Motor neuron (in vitro differentiated cells): ENCODE measurements at regions not wholly inside any gene's neighbourhood (a gene's known extent, or its start where the extent isn't known, plus 50 kb on each side); places are given as distances from the start of the nearest gene placed in this dataset.

ENCODE experiments used
- ATAC-seq, 8 experiments: fragments of 200-7000 bp; cut with Tn5 transposase; replicated peaks in 6 of 8; 2 replicates each; pipeline ENCODE4 v1.8.0; 2021; ENCODE audit warnings: mild to moderate bottlenecking in 8 of 8, moderate library complexity in 8 of 8
- H3K27ac ChIP-seq, 2 donors: fragments of 250-450 bp; sonication (Bioruptor Pico); 2 replicates each; pipeline ENCODE4 v1.9.0; 2021; ENCODE audit warnings: antibody characterized with exemption in 2 of 2, mild to moderate bottlenecking in 2 of 2, moderate library complexity in 1 of 2
- H3K4me1 ChIP-seq, 2 donors: fragments of 250-450 bp; sonication (Bioruptor Pico); replicated peaks in 1 of 2; 2 replicates each; pipeline ENCODE4 v1.6.1; 2021; ENCODE audit warnings: antibody characterized with exemption in 2 of 2, mild to moderate bottlenecking in 2 of 2, moderate library complexity in 1 of 2
- H3K4me3 ChIP-seq, 5 donors: fragments of 250-450 bp; sonication (Bioruptor Pico); 2 replicates each; pipeline ENCODE4 v1.9.0; 2021; ENCODE audit warnings: antibody characterized with exemption in 5 of 5, mild to moderate bottlenecking in 5 of 5, moderate library complexity in 4 of 5
- WGBS, 10 experiments: fragments of 450-650 bp; shearing (Covaris generic); methylation state at CpG; one replicate each; pipeline ENCODE4 v1.0.0; 2022; 5-methylcytosine and 5-hydroxymethylcytosine counted together
- in situ Hi-C, 9 experiments: fragments of 400-800 bp; cut with MboI; loops; one replicate each; pipeline ENCODE4 v1.15.0; 2021; ENCODE audit warnings: low sequenced_read_pairs in 9 of 9, low pct_unique_long_range_greater_than_20kb in 2 of 9; ENCODE audit not compliant: unreplicated experiment in 9 of 9

DNA sequence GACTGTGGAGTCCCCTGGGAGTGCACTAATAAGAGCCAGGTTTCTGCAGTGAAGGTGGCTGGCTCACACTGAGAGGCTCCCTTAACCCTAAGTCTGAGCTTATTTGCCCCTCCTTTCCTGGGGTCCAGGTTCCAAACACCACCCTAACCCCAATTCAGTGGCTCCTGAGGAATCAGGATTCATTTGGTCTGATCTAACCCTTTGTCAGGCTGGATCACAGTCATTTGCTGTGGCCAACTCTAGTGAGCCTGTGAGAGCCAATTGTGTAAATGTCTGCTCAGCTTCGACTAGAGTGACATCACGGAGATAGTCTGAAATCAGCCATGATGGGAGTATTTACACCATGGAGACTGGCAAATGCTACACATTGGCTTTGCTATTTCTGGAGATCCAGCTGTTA lies 73.7 kb upstream of the ACAN start:
- H3K27ac ChIP-seq, result no peak overlapping the region
- no peaks in the 10 kb centered on the region for H3K4me1 ChIP-seq
- ATAC-seq, result no peak
- WGBS, 10 experiments, result 43 to 80% (median 64%) methylated on average over 1 to 2 of the region's 2 CpGs; no CpG with 5 or more reads in 5 of the 10 experiments
- H3K4me3 ChIP-seq, result no peak overlapping the region
- in situ Hi-C loops, result no loop called here

DNA sequence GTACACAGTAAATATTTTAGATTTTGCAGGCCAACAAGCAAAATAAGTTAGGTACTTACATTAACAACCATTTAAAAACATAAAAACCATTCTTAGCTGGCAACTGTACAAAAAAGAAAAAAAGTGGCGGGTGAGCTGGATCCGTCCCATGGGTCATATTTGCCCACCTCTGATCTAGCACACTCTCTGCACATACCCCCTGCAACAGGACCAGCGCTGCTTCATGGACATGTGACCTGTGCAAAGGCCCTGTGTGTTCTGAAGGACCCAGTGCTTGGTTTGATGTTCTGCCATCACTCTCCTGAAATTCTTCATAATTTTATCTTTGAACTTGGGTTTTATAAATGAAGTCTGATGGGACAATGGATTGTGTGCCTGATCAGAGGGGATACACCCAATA lies 72.5 kb upstream of the ACAN start:
- no peak overlapping the region for H3K27ac ChIP-seq
- ATAC-seq, result no peak
- H3K4me1 ChIP-seq, result no peaks in the 10 kb centered on the region
- H3K4me3 ChIP-seq, result no peak overlapping the region
- 10 to 100% (median 80%) methylated on average over 2 to 3 of the region's 3 CpGs; no CpG with 5 or more reads in 4 of the 10 experiments for WGBS, 10 experiments
- in situ Hi-C loops, result no loop called here

DNA sequence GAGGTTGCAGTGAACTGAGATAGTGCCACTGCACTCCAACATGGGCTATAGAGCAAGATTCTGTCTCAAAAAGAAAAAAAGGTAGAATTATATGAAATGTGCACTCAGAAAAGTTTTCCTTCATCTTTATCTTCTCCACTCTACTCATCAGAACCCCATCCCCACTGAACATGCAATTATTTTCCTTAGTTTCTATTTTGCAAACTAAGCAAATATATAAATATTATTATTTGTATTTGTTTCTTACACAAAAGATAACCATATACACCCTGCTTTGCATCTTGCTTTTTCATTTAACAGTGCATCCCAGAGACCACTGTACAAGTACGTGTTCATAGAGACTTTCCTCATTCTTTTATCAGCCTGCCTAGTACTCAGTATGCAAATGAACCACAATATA lies 68.0 kb upstream of the ACAN start:
- WGBS, 10 experiments, result 18 to 78% (median 67%) methylated on average over 1 of the region's 1 CpG; no CpG with 5 or more reads in 1 of the 10 experiments
- Histone ChIP-seq H3K4me1 (no peaks in the 10 kb centered on the region), H3K4me3 (no peak overlapping the region), H3K27ac (no peak overlapping the region)
- in situ Hi-C loops, result no loop called here
- no peak for ATAC-seq

- Histone ChIP-seq H3K4me3 (no peak overlapping the region), H3K27ac (no peak overlapping the region), H3K4me1 (no peaks in the 10 kb centered on the region)
- in situ Hi-C loops, result no loop called here
- peak in 1 of 8 experiments; percentile 52 for ATAC-seq
- WGBS, 10 experiments, result 0 to 50% (median 20%) methylated on average over 1 of the region's 1 CpG; no CpG with 5 or more reads in 4 of the 10 experiments
Measured at GRCh38 chr15:88736204-88736603, 67.0 kb upstream of the ACAN start.

GRCh38 chr15:88738796-88739195 lies 64.4 kb upstream of the ACAN start:
- in situ Hi-C loops, result no loop called here
- no peak for ATAC-seq
- H3K4me3 ChIP-seq, result no peak overlapping the region
- no peaks in the 10 kb centered on the region for H3K4me1 ChIP-seq
- no peak overlapping the region for H3K27ac ChIP-seq
- WGBS, 10 experiments, result 7 to 88% (median 43%) methylated on average over 1 to 4 of the region's 4 CpGs; no CpG with 5 or more reads in 3 of the 10 experiments

GRCh38 chr15:88739541-88739940 lies 63.7 kb upstream of the ACAN start:
- Histone ChIP-seq H3K4me1 (no peaks in the 10 kb centered on the region), H3K4me3 (no peak overlapping the region), H3K27ac (no peak overlapping the region)
- 46 to 100% (median 68%) methylated on average over 1 to 5 of the region's 5 CpGs; no CpG with 5 or more reads in 4 of the 10 experiments for WGBS, 10 experiments
- ATAC-seq, result no peak
- in situ Hi-C loops, result no loop called here

DNA sequence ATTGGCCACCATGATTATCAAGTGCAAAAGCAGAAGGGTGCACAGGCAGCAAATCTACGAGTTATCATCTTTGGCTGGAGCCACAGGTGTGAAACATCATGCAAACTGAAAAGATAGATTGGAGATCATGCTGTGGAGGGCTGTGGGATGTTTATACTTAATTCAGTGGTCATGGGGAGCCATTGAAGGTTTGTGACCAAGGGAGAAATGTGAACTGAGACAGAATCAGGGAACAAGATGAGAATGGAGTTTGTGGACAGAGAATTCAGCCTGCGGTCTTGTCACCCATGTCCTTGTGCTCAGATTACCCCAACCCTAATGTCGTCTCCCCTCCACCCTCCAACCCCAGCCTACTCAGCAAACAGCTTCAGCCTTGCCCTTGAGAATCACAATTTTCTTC lies 62.9 kb upstream of the ACAN start:
- no peak overlapping the region for H3K27ac ChIP-seq
- in situ Hi-C loops, result no loop called here
- 17 to 83% (median 66%) methylated on average over 1 to 3 of the region's 3 CpGs; no CpG with 5 or more reads in 2 of the 10 experiments for WGBS, 10 experiments
- H3K4me1 ChIP-seq, result no peaks in the 10 kb centered on the region
- no peak overlapping the region for H3K4me3 ChIP-seq
- ATAC-seq, result no peak

DNA sequence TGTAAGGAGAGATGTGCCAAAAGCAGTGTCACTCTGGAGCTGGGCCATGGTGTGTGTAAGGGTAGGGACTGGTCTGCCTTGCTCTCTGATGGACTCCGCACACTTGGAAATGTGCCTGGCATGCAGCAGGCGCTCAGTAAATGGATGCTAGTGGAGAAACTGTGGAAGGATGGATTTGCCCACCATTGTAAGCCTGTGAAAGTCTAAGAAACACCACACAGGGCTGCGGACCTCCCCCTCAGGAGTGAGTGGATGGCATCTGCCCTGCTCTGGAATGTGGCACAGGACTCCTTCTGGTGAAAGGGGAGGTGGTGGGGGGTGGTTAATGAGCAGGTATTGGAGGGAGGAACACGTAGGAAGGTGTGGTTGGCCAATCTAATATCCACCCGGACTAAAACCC lies 62.2 kb upstream of the ACAN start:
- Histone ChIP-seq H3K27ac (no peak overlapping the region), H3K4me3 (no peak overlapping the region), H3K4me1 (no peaks in the 10 kb centered on the region)
- 100% methylated on average over 1 to 3 of the region's 5 CpGs; no CpG with 5 or more reads in 7 of the 10 experiments for WGBS, 10 experiments
- no peak for ATAC-seq
- in situ Hi-C loops, result no loop called here

DNA sequence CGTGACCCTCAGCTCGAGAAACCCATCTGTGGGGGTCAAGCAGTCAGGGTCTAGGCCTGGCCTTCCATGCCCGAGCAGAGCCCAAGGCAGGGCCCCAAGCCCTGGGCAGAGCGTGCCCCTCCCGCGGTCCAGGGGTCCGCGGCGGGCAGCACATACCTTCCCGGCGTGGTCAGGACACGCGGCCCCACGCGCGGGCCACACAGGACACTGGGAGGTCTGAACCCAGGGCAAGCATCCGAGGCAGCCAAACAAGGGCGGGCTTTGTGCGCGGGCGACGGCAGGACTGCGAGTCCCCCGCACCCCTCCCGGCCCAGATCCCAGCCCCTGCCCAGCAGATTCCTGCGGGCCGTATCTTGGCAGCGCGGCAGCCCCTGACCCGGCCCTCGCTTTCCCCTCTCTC lies 61.6 kb upstream of the ACAN start:
- Histone ChIP-seq H3K4me3 (no peak overlapping the region), H3K4me1 (no peaks in the 10 kb centered on the region), H3K27ac (no peak overlapping the region)
- ATAC-seq, result no peak
- in situ Hi-C loops, result no loop called here
- 80 to 100% (median 90%) methylated on average over 1 to 10 of the region's 31 CpGs; no CpG with 5 or more reads in 7 of the 10 experiments for WGBS, 10 experiments

- ATAC-seq, result no peak
Measured at GRCh38 chr15:88742161-88742560, 61.1 kb upstream of the ACAN start.

GRCh38 chr15:88744548-88745020 lies 58.7 kb upstream of the ACAN start:
- Histone ChIP-seq H3K4me1 (no peaks in the 10 kb centered on the region), H3K4me3 (no peak overlapping the region), H3K27ac (no peak overlapping the region)
- no peak for ATAC-seq
- in situ Hi-C loops, result no loop called here
- WGBS, 10 experiments, result 21 to 80% (median 62%) methylated on average over 1 to 6 of the region's 7 CpGs; no CpG with 5 or more reads in 1 of the 10 experiments

More at GRCh38 chr15:88742161-88742560, 61.1 kb upstream of the ACAN start:
- H3K4me3 ChIP-seq, result no peak overlapping the region
- 33 to 100% (median 59%) methylated on average over 1 to 3 of the region's 4 CpGs; no CpG with 5 or more reads in 4 of the 10 experiments for WGBS, 10 experiments
- in situ Hi-C loops, result no loop called here
- no peak overlapping the region for H3K27ac ChIP-seq
- H3K4me1 ChIP-seq, result no peaks in the 10 kb centered on the region

DNA sequence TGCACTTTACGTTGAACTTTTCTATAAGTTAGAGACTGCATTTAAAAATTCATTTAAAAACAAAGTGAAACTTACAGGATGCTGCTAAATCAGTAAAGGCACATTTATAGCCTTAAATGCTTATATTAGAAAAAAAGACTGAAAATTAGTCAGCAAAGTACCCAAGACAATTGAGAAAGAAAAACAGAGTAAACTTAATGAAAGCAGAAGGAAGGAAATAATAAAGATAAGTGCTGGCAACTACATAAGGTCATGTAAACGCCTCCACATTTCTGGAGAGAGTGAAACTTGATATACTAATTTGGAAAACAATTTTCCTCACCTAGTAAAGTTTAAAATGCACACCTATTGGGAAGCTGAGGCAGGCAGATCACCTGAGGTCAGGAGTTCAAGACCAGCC lies 58.2 kb upstream of the ACAN start:
- ATAC-seq, result no peak
- Histone ChIP-seq H3K4me1 (no peaks in the 10 kb centered on the region), H3K4me3 (no peak overlapping the region), H3K27ac (no peak overlapping the region)
- in situ Hi-C loops, result no loop called here
- 25 to 80% (median 56%) methylated on average over 1 to 2 of the region's 2 CpGs; no CpG with 5 or more reads in 1 of the 10 experiments for WGBS, 10 experiments

DNA sequence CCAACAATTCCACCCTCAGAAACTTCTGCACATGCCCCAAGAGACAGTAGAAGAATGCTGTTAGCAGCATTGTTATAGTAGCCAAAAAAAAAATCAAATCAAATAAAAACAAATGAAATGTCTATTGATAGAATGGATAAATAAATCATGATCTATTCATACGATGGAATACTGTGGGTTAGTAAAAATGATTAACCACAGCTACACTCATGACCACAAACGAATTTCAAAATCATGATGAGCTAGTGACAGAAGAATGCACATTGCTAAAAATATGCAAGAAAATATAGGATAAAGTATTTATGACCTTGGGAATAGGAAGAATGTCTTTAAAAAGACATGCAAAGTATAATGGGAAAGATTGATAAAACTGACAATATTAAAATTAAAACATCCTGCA lies 57.5 kb upstream of the ACAN start:
- in situ Hi-C loops, result no loop called here
- ATAC-seq, result peak in 2 of 8 experiments; percentile 55
- 0 to 80% (median 57%) methylated on average over 2 of the region's 2 CpGs for WGBS, 10 experiments
- Histone ChIP-seq H3K4me1 (no peaks in the 10 kb centered on the region), H3K27ac (no peak overlapping the region), H3K4me3 (no peak overlapping the region)

GRCh38 chr15:88746451-88746850 lies 56.8 kb upstream of the ACAN start:
- no peaks in the 10 kb centered on the region for H3K4me1 ChIP-seq
- no peak overlapping the region for H3K27ac ChIP-seq
- no peak for ATAC-seq
- 8 to 83% (median 53%) methylated on average over 1 to 5 of the region's 5 CpGs; no CpG with 5 or more reads in 1 of the 10 experiments for WGBS, 10 experiments
- in situ Hi-C loops, result no loop called here
- no peak overlapping the region for H3K4me3 ChIP-seq
